OCI-LY7 (cell line): ENCODE measurements at regions not wholly inside any gene's neighbourhood (a gene's known extent, or its start where the extent isn't known, plus 50 kb on each side); places are given as distances from the start of the nearest gene placed in this dataset.

Experiments used
- CTCF ChIP-seq: fragments of 200-600 bp; sonication (generic); conservative IDR thresholded peaks from 2 replicates; pipeline ENCODE4 v1.5.1; 2014; ENCODE audit warnings: mild to moderate bottlenecking, antibody characterized with exemption, low read length, moderate library complexity, mixed read lengths
- EZH2phosphoT487 ChIP-seq: fragments of 200-600 bp; sonication (generic); IDR thresholded peaks from 2 replicates; pipeline ENCODE4 v1.6.1; 2018; ENCODE audit warnings: low read depth, borderline replicate concordance, mild to moderate bottlenecking, mixed run types, antibody characterized with exemption, low read length, moderate library complexity, mixed read lengths

GRCh38 chr20:48042628-48043027 is 257.3 kb upstream of the SULF2 start:
- no peak for TF ChIP-seq CTCF
- TF ChIP-seq EZH2phosphoT487 = no peak
